BJ (cell line): ENCODE measurements at regions not wholly inside any gene's neighbourhood (a gene's known extent, or its start where the extent isn't known, plus 50 kb on each side); places are given as distances from the start of the nearest gene placed in this dataset.
"Not testable (repeated sequence)": the region's sequence is repeated elsewhere in the genome, so short reads cannot be mapped to it uniquely, and the experiment has no call there.

Source experiments
- CTCF ChIA-PET: fragments of 350-600 bp; formaldehyde crosslinking; extraction: SDS; loops from one replicate; lab custom pipeline; 2021; ENCODE audit warnings: antibody characterized with exemption, inconsistent platforms; lab: Yijun Ruan, JAX
- POLR2A ChIA-PET: fragments of 300-600 bp; sonication (Branson Sonifier 250); formaldehyde crosslinking; extraction: SDS; loops from one replicate; lab custom pipeline; 2021; ENCODE audit warnings: antibody characterized with exemption; lab: Charles Lee
- DNase-seq: peaks from one replicate; pipeline ENCODE4 v3.0.0-alpha.2; 2011; ENCODE audit warnings: low read depth
- H3K27me3 ChIP-seq: 2 replicates; pipeline ENCODE4 v1.6.0; 2011; ENCODE audit warnings: low read length; ENCODE audit not compliant: control insufficient read depth, insufficient read depth
- H3K36me3 ChIP-seq: 2 replicates; pipeline ENCODE4 v1.5.1; 2011; ENCODE audit warnings: low read length; ENCODE audit not compliant: control insufficient read depth, insufficient read depth
- H3K4me3 ChIP-seq: 2 replicates; pipeline ENCODE4 v1.5.1; 2011; ENCODE audit warnings: low read depth, mild to moderate bottlenecking, control low read depth, low read length
- CTCF ChIP-seq: IDR thresholded peaks from 2 replicates; pipeline ENCODE4 v1.5.1; 2011; ENCODE audit warnings: low read depth, mild to moderate bottlenecking, control low read depth, inconsistent platforms, low read length, moderate library complexity; ENCODE audit not compliant: insufficient read depth

GRCh38 chr15:96638793-96639192, 308.3 kb downstream of the NR2F2 start:
- CTCF ChIA-PET, result no interaction called here
- no peak overlapping the region for H3K4me3 ChIP-seq
- TF ChIP-seq CTCF, result no peak
- H3K27me3 ChIP-seq, result no peaks in the 10 kb centered on the region
- POLR2A ChIA-PET, result no interaction called here
- H3K36me3 ChIP-seq, result no peaks in the 10 kb centered on the region
- DNase-seq, result no peak

GRCh38 chr15:96645796-96646195, 315.3 kb downstream of the NR2F2 start:
- Histone ChIP-seq H3K4me3 (no peak overlapping the region), H3K27me3 (no peaks in the 10 kb centered on the region), H3K36me3 (no peaks in the 10 kb centered on the region)
- ChIA-PET POLR2A (no interaction called here), CTCF (no interaction called here)
- TF ChIP-seq CTCF, result no peak
- no peak for DNase-seq

- TF ChIP-seq CTCF, result no peak
- ChIA-PET POLR2A (no interaction called here), CTCF (no interaction called here)
- H3K36me3 ChIP-seq, result no peaks in the 10 kb centered on the region
- no peak for DNase-seq
- H3K27me3 ChIP-seq, result no peaks in the 10 kb centered on the region
- H3K4me3 ChIP-seq, result no peak overlapping the region
These were observed 318.4 kb downstream of the NR2F2 start for GRCh38 chr15:96648866-96649265.

- no peak overlapping the region for H3K4me3 ChIP-seq
- DNase-seq, result no peak
- no peaks in the 10 kb centered on the region for H3K36me3 ChIP-seq
- no peak for TF ChIP-seq CTCF
- H3K27me3 ChIP-seq, result no peaks in the 10 kb centered on the region
- ChIA-PET CTCF (no interaction called here), POLR2A (no interaction called here)
These were observed 326.6 kb downstream of the NR2F2 start for GRCh38 chr15:96657096-96657495.

- POLR2A ChIA-PET, H3K36me3 ChIP-seq, H3K4me3 ChIP-seq, H3K27me3 ChIP-seq, CTCF ChIA-PET, DNase-seq: not testable (repeated sequence)
These were observed 336.5 kb downstream of the NR2F2 start for GRCh38 chr15:96666979-96667378.

- ChIA-PET POLR2A (no interaction called here), CTCF (no interaction called here)
- H3K27me3 ChIP-seq, result no peaks in the 10 kb centered on the region
- no peak overlapping the region for H3K4me3 ChIP-seq
- no peaks in the 10 kb centered on the region for H3K36me3 ChIP-seq
- DNase-seq, result no peak
- no peak for TF ChIP-seq CTCF
These were observed 339.9 kb downstream of the NR2F2 start for GRCh38 chr15:96670389-96670788.
